CD14-positive monocyte (primary cell): ENCODE measurements at regions not wholly inside any gene's neighbourhood (a gene's known extent, or its start where the extent isn't known, plus 50 kb on each side); places are given as distances from the start of the nearest gene placed in this dataset.

Source experiments
- DNase-seq, 3 donors: peaks; one replicate each; pipeline ENCODE4 v3.0.0-alpha.2; 2011 to 2022
- H2AFZ ChIP-seq: 2 replicates; pipeline ENCODE4 v1.6.0; 2012; ENCODE audit warnings: mild to moderate bottlenecking, low read depth, low read length, inconsistent platforms; ENCODE audit not compliant: insufficient read depth, poor library complexity, severe bottlenecking
- H3K27ac ChIP-seq, 2 donors: 1 replicate in 1 of 2; 2 replicates in 1 of 2; pipeline ENCODE4 v1.5.1; 2012 to 2013; ENCODE audit warnings: low read length in 2 of 2, control low read depth in 1 of 2, inconsistent platforms in 1 of 2, low read depth in 1 of 2, mild to moderate bottlenecking in 1 of 2
- H3K27me3 ChIP-seq, 2 donors: one replicate each; pipeline versions ENCODE4 v1.6.0 to v1.6.1; 2011 to 2013; ENCODE audit warnings: low read length in 2 of 2; ENCODE audit not compliant: control insufficient read depth in 2 of 2, insufficient read depth in 2 of 2
- H3K36me3 ChIP-seq, 2 donors: replicated peaks in 1 of 2; 1 replicate in 1 of 2; 2 replicates in 1 of 2; pipeline versions ENCODE4 v1.5.1 to v1.6.1; 2012 to 2013; ENCODE audit warnings: low read length in 2 of 2, control low read depth in 1 of 2, inconsistent platforms in 1 of 2, mild to moderate bottlenecking in 1 of 2; ENCODE audit not compliant: insufficient read depth in 2 of 2, control insufficient read depth in 1 of 2
- H3K4me1 ChIP-seq, 2 donors: 1 replicate in 1 of 2; 2 replicates in 1 of 2; pipeline versions ENCODE4 v1.5.1 to v1.6.1; 2012 to 2013; ENCODE audit warnings: low read length in 2 of 2, control low read depth in 1 of 2, inconsistent platforms in 1 of 2, mild to moderate bottlenecking in 1 of 2, moderate library complexity in 1 of 2; ENCODE audit not compliant: insufficient read depth in 2 of 2, control insufficient read depth in 1 of 2
- H3K4me2 ChIP-seq: replicated peaks from 2 replicates; pipeline ENCODE3; 2012; ENCODE audit warnings: low read length, moderate library complexity, mild to moderate bottlenecking; ENCODE audit not compliant: poor library complexity, severe bottlenecking; ENCODE audit errors: extremely low read depth
- H3K4me3 ChIP-seq, 3 experiments: fragments of 200-600 bp in 1 of 3; sonication (generic) in 1 of 3; replicated peaks in 1 of 3; 1 replicate in 2 of 3; 2 replicates in 1 of 3; pipeline ENCODE4 v1.5.1; 2011 to 2013; ENCODE audit warnings: low read length in 3 of 3, mild to moderate bottlenecking in 3 of 3, control low read depth in 2 of 3, low read depth in 2 of 3, inconsistent platforms in 1 of 3, moderate library complexity in 1 of 3
- H3K79me2 ChIP-seq: 2 replicates; pipeline ENCODE4 v1.6.0; 2012; ENCODE audit warnings: mild to moderate bottlenecking, control low read depth, inconsistent platforms, low read length, moderate library complexity; ENCODE audit not compliant: insufficient read depth
- H3K9ac ChIP-seq: 2 replicates; pipeline ENCODE4 v1.6.0; 2017; ENCODE audit warnings: low read length, mild to moderate bottlenecking; ENCODE audit not compliant: insufficient read depth, poor library complexity, severe bottlenecking
- H3K9me3 ChIP-seq, 2 donors: replicated peaks in 1 of 2; 1 replicate in 1 of 2; 2 replicates in 1 of 2; pipeline versions ENCODE4 v1.5.1 to v1.6.1; 2012 to 2013; ENCODE audit warnings: low read length in 2 of 2, control low read depth in 1 of 2; ENCODE audit not compliant: control insufficient read depth in 1 of 2, insufficient read depth in 1 of 2
- H4K20me1 ChIP-seq: 2 replicates; pipeline ENCODE4 v1.6.0; 2012; ENCODE audit warnings: mild to moderate bottlenecking, low read length, control low read depth, moderate library complexity; ENCODE audit not compliant: insufficient read depth
- H3K27ac Mint-ChIP-seq, 7 donors: one replicate each; pipeline ENCODE4 v1.8.0; 2020; ENCODE audit warnings: mild to moderate bottlenecking in 7 of 7, mixed read lengths in 7 of 7, moderate library complexity in 6 of 7, inconsistent platforms in 2 of 7
- H3K27me3 Mint-ChIP-seq, 3 donors: one replicate each; pipeline ENCODE4 v1.8.0; 2021 to 2022; ENCODE audit warnings: low read depth in 3 of 3, mild to moderate bottlenecking in 3 of 3, mixed read lengths in 3 of 3, moderate library complexity in 3 of 3, inconsistent platforms in 1 of 3
- H3K36me3 Mint-ChIP-seq, 2 donors: one replicate each; pipeline ENCODE4 v1.8.0; 2020; ENCODE audit warnings: mixed read lengths in 2 of 2, inconsistent platforms in 1 of 2, mild to moderate bottlenecking in 1 of 2
- H3K4me1 Mint-ChIP-seq: one replicate; pipeline ENCODE4 v1.8.0; 2020; ENCODE audit warnings: mild to moderate bottlenecking, mixed read lengths
- H3K4me3 Mint-ChIP-seq, 2 donors: one replicate each; pipeline ENCODE4 v1.8.0; 2020; ENCODE audit warnings: mild to moderate bottlenecking in 2 of 2, mixed read lengths in 2 of 2, moderate library complexity in 1 of 2
- H3K9me3 Mint-ChIP-seq, 7 donors: one replicate each; pipeline ENCODE4 v1.8.0; 2020 to 2022; ENCODE audit warnings: mixed read lengths in 7 of 7, mild to moderate bottlenecking in 6 of 7, moderate library complexity in 6 of 7, inconsistent platforms in 2 of 7
- WGBS: methylation state at CpG from one replicate; pipeline ENCODE4 v1.1.5; 2013; ENCODE audit warnings: missing lambda C conversion rate; ENCODE audit not compliant: insufficient coverage; 5-methylcytosine and 5-hydroxymethylcytosine counted together
- intact Hi-C, 2 donors: fragments of 100-400 bp; cut with micrococcal nuclease; formaldehyde crosslinking; loops; one replicate each; pipeline versions ENCODE4 v1.15.0 to v1.15.1; 2023
- TF ChIP-seq, protein P1 (sequence below): fragments of 200-600 bp; IDR thresholded peaks from one replicate; pipeline ENCODE4 v1.8.0; 2022; ENCODE audit warnings: antibody characterized with exemption, mild to moderate bottlenecking

DNA sequence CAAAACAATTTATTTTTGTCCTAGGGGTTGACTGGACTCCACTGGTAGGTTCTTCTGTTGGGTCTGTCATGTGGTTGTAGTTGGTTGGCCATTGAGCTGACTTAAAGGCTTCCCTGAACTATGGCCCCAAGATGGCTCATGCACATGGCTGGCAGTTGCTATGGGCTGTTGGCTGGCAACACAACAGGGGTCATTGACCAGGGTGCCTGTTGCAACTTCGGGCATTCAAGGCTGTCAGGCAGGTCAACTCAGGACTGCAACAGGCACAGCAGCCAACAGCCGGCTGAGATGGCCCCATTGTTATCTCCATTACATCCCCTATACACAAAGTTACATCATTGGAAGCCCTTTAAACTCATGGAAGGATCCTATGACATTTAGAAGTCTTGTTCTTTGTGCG, 109.7 kb upstream of the CPEB2 start:
- Mint-ChIP-seq H3K27ac (no peak overlapping the region), H3K36me3 (no peaks in the 10 kb centered on the region), H3K4me3 (no peak overlapping the region), H3K4me1 (peaks cover 4% of the 10 kb centered on the region), H3K27me3 (peaks cover 0 to 4% (median 0%) of the 10 kb centered on the region in 3 donors), H3K9me3 (peaks cover 0 to 5% (median 3%) of the 10 kb centered on the region in 7 donors)
- intact Hi-C loops: no loop called here
- H3K27me3 ChIP-seq: no peaks in the 10 kb centered on the region
- H3K4me3 ChIP-seq: no peak overlapping the region
- H2AFZ ChIP-seq: no peak overlapping the region
- TF ChIP-seq, protein P1, sequence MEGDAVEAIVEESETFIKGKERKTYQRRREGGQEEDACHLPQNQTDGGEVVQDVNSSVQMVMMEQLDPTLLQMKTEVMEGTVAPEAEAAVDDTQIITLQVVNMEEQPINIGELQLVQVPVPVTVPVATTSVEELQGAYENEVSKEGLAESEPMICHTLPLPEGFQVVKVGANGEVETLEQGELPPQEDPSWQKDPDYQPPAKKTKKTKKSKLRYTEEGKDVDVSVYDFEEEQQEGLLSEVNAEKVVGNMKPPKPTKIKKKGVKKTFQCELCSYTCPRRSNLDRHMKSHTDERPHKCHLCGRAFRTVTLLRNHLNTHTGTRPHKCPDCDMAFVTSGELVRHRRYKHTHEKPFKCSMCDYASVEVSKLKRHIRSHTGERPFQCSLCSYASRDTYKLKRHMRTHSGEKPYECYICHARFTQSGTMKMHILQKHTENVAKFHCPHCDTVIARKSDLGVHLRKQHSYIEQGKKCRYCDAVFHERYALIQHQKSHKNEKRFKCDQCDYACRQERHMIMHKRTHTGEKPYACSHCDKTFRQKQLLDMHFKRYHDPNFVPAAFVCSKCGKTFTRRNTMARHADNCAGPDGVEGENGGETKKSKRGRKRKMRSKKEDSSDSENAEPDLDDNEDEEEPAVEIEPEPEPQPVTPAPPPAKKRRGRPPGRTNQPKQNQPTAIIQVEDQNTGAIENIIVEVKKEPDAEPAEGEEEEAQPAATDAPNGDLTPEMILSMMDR: no peak
- H3K9ac ChIP-seq: no peak overlapping the region
- no peaks in the 10 kb centered on the region for H3K79me2 ChIP-seq
- H3K9me3 ChIP-seq: no peaks in the 10 kb centered on the region
- WGBS: 100% methylated on average over 2 of the region's 3 CpGs
- H3K4me2 ChIP-seq: no peak overlapping the region
- no peak overlapping the region for H3K27ac ChIP-seq
- no peak for DNase-seq
- no peaks in the 10 kb centered on the region for H3K4me1 ChIP-seq
- H3K36me3 ChIP-seq: no peaks in the 10 kb centered on the region
- no peaks in the 10 kb centered on the region for H4K20me1 ChIP-seq

DNA sequence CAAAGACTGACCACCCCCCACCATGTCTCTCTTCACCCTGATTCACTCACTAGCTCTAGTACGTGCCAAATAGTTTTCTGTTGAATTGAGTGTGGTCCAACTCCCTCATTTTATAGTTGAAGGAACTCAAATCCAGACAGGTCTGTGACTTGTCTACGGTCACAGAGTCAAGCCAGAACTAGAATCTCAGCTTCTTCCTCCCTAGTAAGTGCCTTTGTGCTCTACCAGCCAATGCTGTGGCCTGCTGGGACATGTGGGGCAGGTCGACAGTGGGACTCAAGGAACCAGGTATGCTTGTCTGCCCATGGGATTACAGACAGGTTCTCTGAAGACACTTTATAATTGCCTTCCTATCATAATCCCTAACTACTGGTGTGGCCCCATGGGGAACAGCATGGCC, 108.6 kb upstream of the CPEB2 start:
- peaks cover 0 to 5% (median 1%) of the 10 kb centered on the region in 7 donors for H3K9me3 Mint-ChIP-seq
- Histone ChIP-seq H3K4me3 (no peak overlapping the region), H3K27me3 (no peaks in the 10 kb centered on the region), H3K36me3 (no peaks in the 10 kb centered on the region), H3K4me2 (no peak overlapping the region), H3K4me1 (no peaks in the 10 kb centered on the region), H4K20me1 (no peaks in the 10 kb centered on the region), H3K9ac (no peak overlapping the region), H3K79me2 (no peaks in the 10 kb centered on the region), H3K27ac (no peak overlapping the region), H2AFZ (no peak overlapping the region), H3K9me3 (no peaks in the 10 kb centered on the region)
- TF ChIP-seq, protein P1: no peak
- no peak for DNase-seq
- H3K4me1 Mint-ChIP-seq: no peaks in the 10 kb centered on the region
- H3K36me3 Mint-ChIP-seq: no peaks in the 10 kb centered on the region
- peaks cover 0 to 7% (median 2%) of the 10 kb centered on the region in 3 donors for H3K27me3 Mint-ChIP-seq
- 100% methylated on average over 1 of the region's 3 CpGs for WGBS
- no peak overlapping the region for H3K27ac Mint-ChIP-seq
- H3K4me3 Mint-ChIP-seq: no peak overlapping the region
- intact Hi-C loops: no loop called here
